ENCODE measurements at regions not wholly inside any gene's neighbourhood (a gene's known extent, or its start where the extent isn't known, plus 50 kb on each side); places are given as distances from the start of the nearest gene placed in this dataset.

DNA sequence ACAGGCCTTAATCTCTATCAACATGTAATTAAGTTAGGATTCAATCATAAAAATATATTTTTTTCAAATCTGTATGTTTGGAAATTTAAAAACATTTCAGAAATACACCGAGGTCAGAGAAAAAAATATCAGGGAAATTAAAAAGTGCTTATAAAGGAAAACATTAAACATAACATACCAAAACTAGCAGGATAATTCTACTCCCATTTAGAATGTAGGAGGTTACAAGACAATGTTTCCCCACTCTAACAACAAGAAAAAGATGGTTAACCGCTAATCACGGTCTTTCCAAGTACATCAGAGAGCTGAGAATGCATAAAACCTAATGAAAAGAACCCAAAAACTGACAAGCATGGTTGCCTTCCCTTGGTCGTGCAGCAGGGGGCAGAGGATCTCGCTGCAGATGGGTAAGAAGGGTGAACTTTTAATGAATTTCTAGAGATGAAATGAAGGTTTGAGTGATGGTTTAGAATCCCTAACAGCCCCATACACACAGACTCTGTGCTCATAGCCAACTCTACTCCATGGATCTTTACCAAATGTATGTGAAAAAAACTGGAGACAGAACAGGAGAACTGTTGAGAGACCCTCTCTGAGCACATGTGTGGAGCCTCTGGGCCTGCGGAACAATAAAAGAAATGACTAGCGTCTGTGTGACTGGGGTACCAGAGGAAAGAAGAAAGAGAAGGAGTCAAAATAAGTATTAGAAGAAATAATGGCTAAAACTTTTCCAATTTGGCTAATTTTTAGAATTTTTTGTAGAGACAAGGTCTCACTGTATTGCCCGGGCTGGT, 51.3 kb upstream of the LSM14A start:
- peak; percentile 72 for FAIRE-seq
